ENCODE measurements at regions not wholly inside any gene's neighbourhood (a gene's known extent, or its start where the extent isn't known, plus 50 kb on each side); places are given as distances from the start of the nearest gene placed in this dataset.

GRCh38 chr6:91669871-91670268 lies 1083.0 kb upstream of the MAP3K7 start:
- H3K4me1 ChIP-seq, result no peaks in the 10 kb centered on the region
- no peaks in the 10 kb centered on the region for H3K9me3 ChIP-seq
- no peak for ATAC-seq (ENCODE audit: low FRiP score in 2 of 2)
- H3K27me3 ChIP-seq, result no peaks in the 10 kb centered on the region
- no peaks in the 10 kb centered on the region for H3K36me3 ChIP-seq
- TF ChIP-seq CTCF (IDR thresholded peaks at IDR 0.05) (no peak), POLR2AphosphoS5 (IDR thresholded peaks at IDR 0.05) (no peak), EP300 (IDR thresholded peaks at IDR 0.05) (no peak), POLR2A (IDR thresholded peaks at IDR 0.05) (no peak)
- H3K4me3 ChIP-seq, result no peak overlapping the region
- DNase-seq, result no peak
- H3K27ac ChIP-seq, result no peak overlapping the region
- WGBS, 2 donors, result 55 to 57% methylated on average over 3 of the region's 3 CpGs

GRCh38 chr6:91669154-91669870 lies 1082.4 kb upstream of the MAP3K7 start:
- WGBS, 2 donors, result 53 to 63% methylated on average over 9 of the region's 9 CpGs
- Histone ChIP-seq H3K36me3 (no peaks in the 10 kb centered on the region), H3K4me1 (no peaks in the 10 kb centered on the region), H3K27me3 (no peaks in the 10 kb centered on the region), H3K27ac (no peak overlapping the region), H3K9me3 (no peaks in the 10 kb centered on the region), H3K4me3 (no peak overlapping the region)
- ATAC-seq (ENCODE audit: low FRiP score in 2 of 2) (no peak), DNase-seq (no peak)
- TF ChIP-seq POLR2AphosphoS5 (IDR thresholded peaks at IDR 0.05) (no peak), EP300 (IDR thresholded peaks at IDR 0.05) (no peak), POLR2A (IDR thresholded peaks at IDR 0.05) (no peak), CTCF (IDR thresholded peaks at IDR 0.05) (no peak)

DNA sequence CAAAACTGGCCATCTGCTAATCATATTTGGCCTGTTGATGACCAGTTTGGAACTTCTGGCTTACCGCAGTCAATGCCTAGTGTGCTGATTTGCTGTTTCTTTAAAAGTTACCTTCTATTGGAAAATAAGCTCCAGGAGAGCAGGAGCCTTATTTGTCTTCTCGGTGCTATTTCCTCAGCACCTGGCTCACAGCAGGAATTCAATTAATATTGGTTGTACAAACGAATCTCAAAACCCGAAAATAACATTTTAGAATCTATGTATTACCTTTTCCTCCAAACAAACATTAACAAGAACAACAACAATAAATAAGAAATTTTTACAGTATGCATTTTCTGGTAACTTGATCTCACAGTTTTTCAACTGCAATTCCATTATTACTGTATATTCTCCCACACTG lies 1080.7 kb upstream of the MAP3K7 start:
- Histone ChIP-seq H3K4me3 (no peak overlapping the region), H3K36me3 (no peaks in the 10 kb centered on the region), H3K27me3 (no peaks in the 10 kb centered on the region), H3K4me1 (no peaks in the 10 kb centered on the region), H3K27ac (no peak overlapping the region), H3K9me3 (no peaks in the 10 kb centered on the region)
- DNase-seq, result no peak
- ATAC-seq (ENCODE audit: low FRiP score in 2 of 2), result no peak
- WGBS, 2 donors, result 77 to 83% methylated on average over 4 of the region's 4 CpGs
- TF ChIP-seq EP300 (IDR thresholded peaks at IDR 0.05) (no peak), CTCF (IDR thresholded peaks at IDR 0.05) (no peak), POLR2A (IDR thresholded peaks at IDR 0.05) (no peak), POLR2AphosphoS5 (IDR thresholded peaks at IDR 0.05) (no peak)

GRCh38 chr6:91664327-91664959 lies 1077.6 kb upstream of the MAP3K7 start:
- TF ChIP-seq CTCF (IDR thresholded peaks at IDR 0.05) (no peak), POLR2A (IDR thresholded peaks at IDR 0.05) (no peak), POLR2AphosphoS5 (IDR thresholded peaks at IDR 0.05) (no peak)
- H3K4me3 ChIP-seq, result no peak overlapping the region
- no peaks in the 10 kb centered on the region for H3K9me3 ChIP-seq
- H3K27ac ChIP-seq, result no peak overlapping the region
- H3K4me1 ChIP-seq, result no peaks in the 10 kb centered on the region
- DNase-seq (no peak), ATAC-seq (ENCODE audit: low FRiP score in 2 of 2) (no peak)
- WGBS, 2 donors, result 82 to 92% methylated on average over 2 of the region's 2 CpGs
- H3K27me3 ChIP-seq, result no peaks in the 10 kb centered on the region
- no peaks in the 10 kb centered on the region for H3K36me3 ChIP-seq

- TF ChIP-seq POLR2A (IDR thresholded peaks at IDR 0.05), result no peak
- TF ChIP-seq POLR2AphosphoS5 (IDR thresholded peaks at IDR 0.05), result no peak
- TF ChIP-seq CTCF (IDR thresholded peaks at IDR 0.05), result no peak
- no peaks in the 10 kb centered on the region for H3K27me3 ChIP-seq
- no peak for ATAC-seq (ENCODE audit: low FRiP score in 2 of 2)
- 38 to 79% methylated on average over 1 of the region's 1 CpG for WGBS, 2 donors
- no peak overlapping the region for H3K4me3 ChIP-seq
- H3K4me1 ChIP-seq, result no peaks in the 10 kb centered on the region
- H3K27ac ChIP-seq, result no peak overlapping the region
- no peaks in the 10 kb centered on the region for H3K9me3 ChIP-seq
- H3K36me3 ChIP-seq, result no peaks in the 10 kb centered on the region
- no peak for DNase-seq
Measured at GRCh38 chr6:91660893-91661292, 1074.0 kb upstream of the MAP3K7 start.

Data from upper lobe of left lung (tissue), 6 donors.